ENCODE measurements at regions not wholly inside any gene's neighbourhood (a gene's known extent, or its start where the extent isn't known, plus 50 kb on each side); places are given as distances from the start of the nearest gene placed in this dataset.

DNA sequence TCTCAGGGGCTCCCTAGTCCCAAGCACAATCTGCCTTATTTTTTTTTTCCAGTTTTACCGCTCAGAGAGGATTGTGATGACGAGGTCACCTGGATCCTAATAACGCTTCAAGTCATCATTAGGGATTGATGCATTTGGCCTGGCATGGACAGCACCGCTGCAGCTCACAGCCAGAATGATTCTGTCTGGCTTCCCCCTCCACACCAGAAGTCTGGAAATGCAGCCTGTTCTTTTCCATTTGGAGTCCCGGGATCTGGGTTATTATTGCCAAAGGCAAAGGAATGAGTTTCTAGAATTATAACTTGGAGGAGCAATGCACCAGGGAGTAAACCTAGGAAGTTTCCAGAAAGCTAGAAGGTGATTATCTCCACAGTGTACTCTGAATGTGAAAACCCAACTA lies 81.1 kb upstream of the TAF1B start:
- TF ChIP-seq, protein P1, sequence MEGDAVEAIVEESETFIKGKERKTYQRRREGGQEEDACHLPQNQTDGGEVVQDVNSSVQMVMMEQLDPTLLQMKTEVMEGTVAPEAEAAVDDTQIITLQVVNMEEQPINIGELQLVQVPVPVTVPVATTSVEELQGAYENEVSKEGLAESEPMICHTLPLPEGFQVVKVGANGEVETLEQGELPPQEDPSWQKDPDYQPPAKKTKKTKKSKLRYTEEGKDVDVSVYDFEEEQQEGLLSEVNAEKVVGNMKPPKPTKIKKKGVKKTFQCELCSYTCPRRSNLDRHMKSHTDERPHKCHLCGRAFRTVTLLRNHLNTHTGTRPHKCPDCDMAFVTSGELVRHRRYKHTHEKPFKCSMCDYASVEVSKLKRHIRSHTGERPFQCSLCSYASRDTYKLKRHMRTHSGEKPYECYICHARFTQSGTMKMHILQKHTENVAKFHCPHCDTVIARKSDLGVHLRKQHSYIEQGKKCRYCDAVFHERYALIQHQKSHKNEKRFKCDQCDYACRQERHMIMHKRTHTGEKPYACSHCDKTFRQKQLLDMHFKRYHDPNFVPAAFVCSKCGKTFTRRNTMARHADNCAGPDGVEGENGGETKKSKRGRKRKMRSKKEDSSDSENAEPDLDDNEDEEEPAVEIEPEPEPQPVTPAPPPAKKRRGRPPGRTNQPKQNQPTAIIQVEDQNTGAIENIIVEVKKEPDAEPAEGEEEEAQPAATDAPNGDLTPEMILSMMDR (IDR thresholded peaks at IDR 0.05): no peak
- TF ChIP-seq SIN3A (IDR thresholded peaks at IDR 0.05; ENCODE audit: borderline replicate concordance, insufficient read depth, low read depth, low read length) (no peak), POLR2AphosphoS5 (IDR thresholded peaks at IDR 0.05; ENCODE audit: low read depth, low read length) (no peak), REST (IDR thresholded peaks at IDR 0.05; ENCODE audit: insufficient read depth in 1 of 2, low read depth in 2 of 2, low read length in 1 of 2) (no peak)

Measured in Panc1 (cell line).